ENCODE measurements at regions not wholly inside any gene's neighbourhood (a gene's known extent, or its start where the extent isn't known, plus 50 kb on each side); places are given as distances from the start of the nearest gene placed in this dataset.

- no peak for TF ChIP-seq CTCF (IDR thresholded peaks at IDR 0.05; ENCODE audit: low read depth, low read length)
- H3K4me3 ChIP-seq (ENCODE audit: low read depth, low read length): no peak overlapping the region
Measured at GRCh38 chr5:67381236-67381880, 184.8 kb upstream of the CD180 start.

- no peak overlapping the region for H3K4me3 ChIP-seq (ENCODE audit: low read depth, low read length)
- no peak for TF ChIP-seq CTCF (IDR thresholded peaks at IDR 0.05; ENCODE audit: low read depth, low read length)
Measured at GRCh38 chr5:67380431-67380830, 183.8 kb upstream of the CD180 start.

GRCh38 chr5:67379753-67380152, 183.2 kb upstream of the CD180 start:
- no peak for TF ChIP-seq CTCF (IDR thresholded peaks at IDR 0.05; ENCODE audit: low read depth, low read length)
- H3K4me3 ChIP-seq (ENCODE audit: low read depth, low read length): no peak overlapping the region

DNA sequence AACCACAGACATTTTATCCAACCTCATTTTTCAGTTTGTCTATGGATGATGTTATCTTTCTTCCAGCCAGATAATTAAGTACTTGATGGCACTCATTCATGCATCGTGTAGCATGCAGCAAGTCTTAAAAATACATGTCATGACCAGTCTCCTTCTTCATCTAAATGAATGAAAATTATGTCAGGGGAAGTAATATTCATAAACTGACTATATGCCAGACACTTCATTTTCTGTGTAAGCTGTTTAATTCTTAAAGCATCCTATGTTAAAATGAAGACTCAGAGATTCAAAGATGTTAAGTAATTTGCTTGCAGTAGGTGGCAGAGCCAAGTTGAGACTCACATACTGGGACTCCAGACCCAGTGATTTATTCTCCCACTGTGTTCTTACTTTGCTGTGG, 181.7 kb upstream of the CD180 start:
- TF ChIP-seq CTCF (IDR thresholded peaks at IDR 0.05; ENCODE audit: low read depth, low read length): no peak
- no peak overlapping the region for H3K4me3 ChIP-seq (ENCODE audit: low read depth, low read length)

- H3K4me3 ChIP-seq (ENCODE audit: low read depth, low read length): no peak overlapping the region
- TF ChIP-seq CTCF (IDR thresholded peaks at IDR 0.05; ENCODE audit: low read depth, low read length): no peak
Measured at GRCh38 chr5:67377631-67378030, 181.0 kb upstream of the CD180 start.

DNA sequence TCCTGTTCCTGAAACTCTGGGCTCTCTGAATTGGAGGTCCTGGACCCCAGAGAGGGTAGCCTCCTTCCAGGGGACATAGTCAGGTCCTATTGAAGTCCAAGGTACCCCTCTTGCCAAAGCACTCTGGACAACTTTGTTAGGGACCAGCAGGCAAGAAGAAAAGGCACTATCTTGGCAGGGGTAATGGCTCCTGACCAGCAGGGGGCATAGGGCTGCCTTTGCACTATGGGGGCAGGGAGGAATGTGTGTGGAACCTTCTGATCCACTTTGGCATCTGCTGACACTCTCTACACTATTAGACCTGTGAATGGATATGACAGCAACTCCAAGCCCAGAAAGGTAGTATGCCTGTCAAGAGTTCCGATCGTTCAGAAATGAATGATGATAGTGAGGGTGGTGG, 179.0 kb upstream of the CD180 start:
- no peak overlapping the region for H3K4me3 ChIP-seq (ENCODE audit: low read depth, low read length)
- no peak for TF ChIP-seq CTCF (IDR thresholded peaks at IDR 0.05; ENCODE audit: low read depth, low read length)

DNA sequence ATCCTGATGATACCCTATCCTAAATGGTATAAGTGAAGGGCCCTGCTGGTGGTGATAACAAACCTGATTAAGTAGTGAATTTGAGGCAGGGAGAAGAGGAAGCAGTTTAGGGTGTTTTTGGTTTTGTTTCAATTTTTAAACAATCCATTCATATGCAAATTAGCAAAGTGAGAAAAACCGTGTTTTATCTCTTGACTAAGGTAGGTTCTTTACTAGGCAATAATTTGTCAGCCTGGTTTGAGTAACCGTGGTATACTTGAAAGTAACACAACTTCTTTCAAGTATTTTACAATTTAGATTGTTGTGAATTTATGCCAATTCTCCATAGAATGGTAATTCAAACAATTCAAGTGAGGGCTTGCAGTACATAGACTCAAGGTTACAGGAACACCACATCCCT, 177.8 kb upstream of the CD180 start:
- H3K4me3 ChIP-seq (ENCODE audit: low read depth, low read length): no peak overlapping the region
- TF ChIP-seq CTCF (IDR thresholded peaks at IDR 0.05; ENCODE audit: low read depth, low read length): no peak
